ENCODE measurements at regions not wholly inside any gene's neighbourhood (a gene's known extent, or its start where the extent isn't known, plus 50 kb on each side); places are given as distances from the start of the nearest gene placed in this dataset.
"Not testable (repeated sequence)": the region's sequence is repeated elsewhere in the genome, so short reads cannot be mapped to it uniquely, and the experiment has no call there.

- Histone ChIP-seq H3K27ac (ENCODE audit: low read length) (no peak overlapping the region), H3K36me3 (ENCODE audit: control insufficient read depth, insufficient read depth, low read length) (no peaks in the 10 kb centered on the region), H3K9me3 (ENCODE audit: control insufficient read depth, insufficient read depth, low read length) (no peaks in the 10 kb centered on the region), H3K27me3 (ENCODE audit: control insufficient read depth, insufficient read depth, low read length) (no peaks in the 10 kb centered on the region), H3K4me3 (ENCODE audit: low read length) (no peak overlapping the region), H3K4me1 (ENCODE audit: control insufficient read depth, insufficient read depth, low read length) (peaks cover 18% of the 10 kb centered on the region)
- no CpG with 5 or more reads among the region's 7 CpGs for WGBS (ENCODE audit: insufficient coverage, insufficient read length)
- no peak for DNase-seq (ENCODE audit: low read depth, low spot score)
Observed at GRCh38 chr16:85204242-85205010, 92.2 kb upstream of the CIBAR2 start.

- H3K27me3 ChIP-seq (ENCODE audit: control insufficient read depth, insufficient read depth, low read length); DNase-seq (ENCODE audit: low read depth, low spot score); H3K27ac ChIP-seq (ENCODE audit: low read length); H3K4me3 ChIP-seq (ENCODE audit: low read length); H3K9me3 ChIP-seq (ENCODE audit: control insufficient read depth, insufficient read depth, low read length); H3K36me3 ChIP-seq (ENCODE audit: control insufficient read depth, insufficient read depth, low read length): not testable (repeated sequence)
- H3K4me1 ChIP-seq (ENCODE audit: control insufficient read depth, insufficient read depth, low read length): peaks cover 21% of the 10 kb centered on the region
- WGBS (ENCODE audit: insufficient coverage, insufficient read length): no CpG with 5 or more reads among the region's 6 CpGs
Observed at GRCh38 chr16:85205257-85205656, 93.0 kb upstream of the CIBAR2 start.

- Histone ChIP-seq H3K27ac (ENCODE audit: low read length) (no peak overlapping the region), H3K27me3 (ENCODE audit: control insufficient read depth, insufficient read depth, low read length) (no peaks in the 10 kb centered on the region), H3K4me1 (ENCODE audit: control insufficient read depth, insufficient read depth, low read length) (peaks cover 21% of the 10 kb centered on the region), H3K36me3 (ENCODE audit: control insufficient read depth, insufficient read depth, low read length) (no peaks in the 10 kb centered on the region), H3K4me3 (ENCODE audit: low read length) (no peak overlapping the region), H3K9me3 (ENCODE audit: control insufficient read depth, insufficient read depth, low read length) (no peaks in the 10 kb centered on the region)
- no CpG with 5 or more reads among the region's 23 CpGs for WGBS (ENCODE audit: insufficient coverage, insufficient read length)
- DNase-seq (ENCODE audit: low read depth, low spot score): no peak
Observed at GRCh38 chr16:85205747-85206471, 93.6 kb upstream of the CIBAR2 start.

GRCh38 chr16:85206472-85207356 lies 94.4 kb upstream of the CIBAR2 start:
- Histone ChIP-seq H3K27ac (ENCODE audit: low read length) (no peak overlapping the region), H3K9me3 (ENCODE audit: control insufficient read depth, insufficient read depth, low read length) (no peaks in the 10 kb centered on the region), H3K36me3 (ENCODE audit: control insufficient read depth, insufficient read depth, low read length) (no peaks in the 10 kb centered on the region), H3K4me3 (ENCODE audit: low read length) (no peak overlapping the region), H3K27me3 (ENCODE audit: control insufficient read depth, insufficient read depth, low read length) (no peaks in the 10 kb centered on the region), H3K4me1 (ENCODE audit: control insufficient read depth, insufficient read depth, low read length) (peaks cover 21% of the 10 kb centered on the region)
- DNase-seq (ENCODE audit: low read depth, low spot score): no peak
- no CpG with 5 or more reads among the region's 31 CpGs for WGBS (ENCODE audit: insufficient coverage, insufficient read length)

GRCh38 chr16:85207357-85207921 lies 95.2 kb upstream of the CIBAR2 start:
- Histone ChIP-seq H3K4me1 (ENCODE audit: control insufficient read depth, insufficient read depth, low read length) (peaks cover 18% of the 10 kb centered on the region), H3K36me3 (ENCODE audit: control insufficient read depth, insufficient read depth, low read length) (no peaks in the 10 kb centered on the region), H3K9me3 (ENCODE audit: control insufficient read depth, insufficient read depth, low read length) (no peaks in the 10 kb centered on the region), H3K27me3 (ENCODE audit: control insufficient read depth, insufficient read depth, low read length) (no peaks in the 10 kb centered on the region), H3K4me3 (ENCODE audit: low read length) (no peak overlapping the region), H3K27ac (ENCODE audit: low read length) (no peak overlapping the region)
- DNase-seq (ENCODE audit: low read depth, low spot score): no peak
- WGBS (ENCODE audit: insufficient coverage, insufficient read length): no CpG with 5 or more reads among the region's 24 CpGs

GRCh38 chr16:85208181-85208580 lies 95.9 kb upstream of the CIBAR2 start:
- Histone ChIP-seq H3K4me1 (ENCODE audit: control insufficient read depth, insufficient read depth, low read length) (peaks cover 14% of the 10 kb centered on the region), H3K36me3 (ENCODE audit: control insufficient read depth, insufficient read depth, low read length) (no peaks in the 10 kb centered on the region), H3K27ac (ENCODE audit: low read length) (no peak overlapping the region), H3K27me3 (ENCODE audit: control insufficient read depth, insufficient read depth, low read length) (no peaks in the 10 kb centered on the region), H3K9me3 (ENCODE audit: control insufficient read depth, insufficient read depth, low read length) (no peaks in the 10 kb centered on the region), H3K4me3 (ENCODE audit: low read length) (no peak overlapping the region)
- DNase-seq (ENCODE audit: low read depth, low spot score): no peak
- no CpG with 5 or more reads among the region's 17 CpGs for WGBS (ENCODE audit: insufficient coverage, insufficient read length)

GRCh38 chr16:85208643-85209520 lies 96.6 kb upstream of the CIBAR2 start:
- H3K27ac ChIP-seq (ENCODE audit: low read length): no peak overlapping the region
- H3K27me3 ChIP-seq (ENCODE audit: control insufficient read depth, insufficient read depth, low read length): no peaks in the 10 kb centered on the region
- peaks cover 13% of the 10 kb centered on the region for H3K4me1 ChIP-seq (ENCODE audit: control insufficient read depth, insufficient read depth, low read length)
- H3K36me3 ChIP-seq (ENCODE audit: control insufficient read depth, insufficient read depth, low read length): no peaks in the 10 kb centered on the region
- WGBS (ENCODE audit: insufficient coverage, insufficient read length): no CpG with 5 or more reads among the region's 38 CpGs
- H3K9me3 ChIP-seq (ENCODE audit: control insufficient read depth, insufficient read depth, low read length): no peaks in the 10 kb centered on the region
- no peak overlapping the region for H3K4me3 ChIP-seq (ENCODE audit: low read length)
- no peak for DNase-seq (ENCODE audit: low read depth, low spot score)

GRCh38 chr16:85209526-85210121 lies 97.4 kb upstream of the CIBAR2 start:
- Histone ChIP-seq H3K4me1 (ENCODE audit: control insufficient read depth, insufficient read depth, low read length) (peaks cover 13% of the 10 kb centered on the region), H3K36me3 (ENCODE audit: control insufficient read depth, insufficient read depth, low read length) (no peaks in the 10 kb centered on the region), H3K4me3 (ENCODE audit: low read length) (no peak overlapping the region), H3K27me3 (ENCODE audit: control insufficient read depth, insufficient read depth, low read length) (no peaks in the 10 kb centered on the region), H3K27ac (ENCODE audit: low read length) (no peak overlapping the region), H3K9me3 (ENCODE audit: control insufficient read depth, insufficient read depth, low read length) (no peaks in the 10 kb centered on the region)
- no peak for DNase-seq (ENCODE audit: low read depth, low spot score)
- WGBS (ENCODE audit: insufficient coverage, insufficient read length): no CpG with 5 or more reads among the region's 17 CpGs

GRCh38 chr16:85210423-85211169 lies 98.3 kb upstream of the CIBAR2 start:
- Histone ChIP-seq H3K9me3 (ENCODE audit: control insufficient read depth, insufficient read depth, low read length) (no peaks in the 10 kb centered on the region), H3K36me3 (ENCODE audit: control insufficient read depth, insufficient read depth, low read length) (no peaks in the 10 kb centered on the region), H3K4me1 (ENCODE audit: control insufficient read depth, insufficient read depth, low read length) (peaks cover 13% of the 10 kb centered on the region), H3K27ac (ENCODE audit: low read length) (no peak overlapping the region), H3K27me3 (ENCODE audit: control insufficient read depth, insufficient read depth, low read length) (no peaks in the 10 kb centered on the region), H3K4me3 (ENCODE audit: low read length) (no peak overlapping the region)
- no CpG with 5 or more reads among the region's 8 CpGs for WGBS (ENCODE audit: insufficient coverage, insufficient read length)
- DNase-seq (ENCODE audit: low read depth, low spot score): no peak

Measured in iPS DF 6.9 (cell line).